ENCODE measurements at regions not wholly inside any gene's neighbourhood (a gene's known extent, or its start where the extent isn't known, plus 50 kb on each side); places are given as distances from the start of the nearest gene placed in this dataset.
A peak's percentile ranks its signal among the peaks of the same experiment; 100 is the strongest.

- H3K27me3 ChIP-seq (ENCODE audit: low read depth), result no peaks in the 10 kb centered on the region
- no peaks in the 10 kb centered on the region for H3K4me1 ChIP-seq
- in situ Hi-C loops (cut with MboI; ENCODE audit: low sequenced_read_pairs), result no loop called here
- H3K9me3 ChIP-seq, result no peaks in the 10 kb centered on the region
- DNase-seq (ENCODE audit: low spot score in 2 of 2), result no peak
- no peaks in the 10 kb centered on the region for H3K36me3 ChIP-seq (replicated peaks)
- H3K4me3 ChIP-seq, result no peak overlapping the region
Observed at GRCh38 chr9:117875886-117876285, 171.7 kb downstream of the TLR4 start.

- no peaks in the 10 kb centered on the region for H3K27me3 ChIP-seq (ENCODE audit: low read depth)
- in situ Hi-C loops (cut with MboI; ENCODE audit: low sequenced_read_pairs), result no loop called here
- H3K4me3 ChIP-seq, result no peak overlapping the region
- no peaks in the 10 kb centered on the region for H3K4me1 ChIP-seq
- H3K9me3 ChIP-seq, result no peaks in the 10 kb centered on the region
- H3K36me3 ChIP-seq (replicated peaks), result no peaks in the 10 kb centered on the region
- DNase-seq (ENCODE audit: low spot score in 2 of 2), result no peak
Observed at GRCh38 chr9:117882171-117882570, 178.0 kb downstream of the TLR4 start.

DNA sequence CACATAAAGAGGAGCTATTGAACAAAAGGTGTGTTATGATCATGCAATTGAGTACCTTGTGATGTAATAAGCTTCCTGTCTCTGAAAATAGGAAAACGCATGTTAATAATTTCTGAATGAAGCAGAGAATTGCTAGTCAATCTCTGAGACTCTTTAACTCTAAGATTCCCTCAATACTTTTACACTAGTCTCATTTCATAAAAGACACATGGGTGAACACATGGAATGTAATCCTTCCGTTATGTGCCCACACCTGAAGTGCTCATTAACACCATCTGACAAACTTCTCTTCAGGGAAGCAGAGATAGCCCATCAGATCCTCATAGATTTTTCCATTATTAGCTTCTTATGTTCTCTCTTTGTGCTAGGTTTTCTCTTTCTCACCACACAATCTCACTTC is 182.4 kb downstream of the TLR4 start:
- H3K4me3 ChIP-seq, result no peak overlapping the region
- H3K4me1 ChIP-seq, result no peaks in the 10 kb centered on the region
- no peaks in the 10 kb centered on the region for H3K36me3 ChIP-seq (replicated peaks)
- no peak for DNase-seq (ENCODE audit: low spot score in 2 of 2)
- no peaks in the 10 kb centered on the region for H3K9me3 ChIP-seq
- in situ Hi-C loops (cut with MboI; ENCODE audit: low sequenced_read_pairs), result no loop called here
- no peaks in the 10 kb centered on the region for H3K27me3 ChIP-seq (ENCODE audit: low read depth)

DNA sequence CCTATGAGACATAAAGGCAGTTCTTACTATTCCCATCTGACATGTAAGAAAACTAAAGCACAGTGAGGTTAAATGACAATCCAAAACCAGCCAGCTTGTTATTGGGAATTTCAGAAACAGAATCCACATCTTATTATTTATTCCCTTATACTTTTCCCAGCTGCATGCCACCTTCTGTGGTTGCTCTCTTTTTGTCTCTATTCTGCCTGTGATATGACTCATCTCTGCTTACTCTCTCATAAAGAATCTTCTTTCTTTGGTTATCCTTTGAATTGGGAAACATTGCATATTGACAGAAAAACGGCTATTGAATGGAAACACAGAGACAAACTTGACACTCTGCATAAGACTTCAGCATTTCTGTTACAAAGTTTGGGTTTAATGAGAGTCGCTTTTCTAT is 183.2 kb downstream of the TLR4 start:
- Histone ChIP-seq H3K9me3 (no peaks in the 10 kb centered on the region), H3K27me3 (ENCODE audit: low read depth) (no peaks in the 10 kb centered on the region), H3K4me3 (no peak overlapping the region), H3K36me3 (replicated peaks) (no peaks in the 10 kb centered on the region), H3K4me1 (no peaks in the 10 kb centered on the region)
- no peak for DNase-seq (ENCODE audit: low spot score in 2 of 2)
- in situ Hi-C loops (cut with MboI; ENCODE audit: low sequenced_read_pairs), result no loop called here

GRCh38 chr9:117887941-117888340 is 183.7 kb downstream of the TLR4 start:
- no peak for DNase-seq (ENCODE audit: low spot score in 2 of 2)
- H3K9me3 ChIP-seq, result no peaks in the 10 kb centered on the region
- H3K27me3 ChIP-seq (ENCODE audit: low read depth), result no peaks in the 10 kb centered on the region
- in situ Hi-C loops (cut with MboI; ENCODE audit: low sequenced_read_pairs), result no loop called here
- no peaks in the 10 kb centered on the region for H3K36me3 ChIP-seq (replicated peaks)
- no peaks in the 10 kb centered on the region for H3K4me1 ChIP-seq
- no peak overlapping the region for H3K4me3 ChIP-seq

DNA sequence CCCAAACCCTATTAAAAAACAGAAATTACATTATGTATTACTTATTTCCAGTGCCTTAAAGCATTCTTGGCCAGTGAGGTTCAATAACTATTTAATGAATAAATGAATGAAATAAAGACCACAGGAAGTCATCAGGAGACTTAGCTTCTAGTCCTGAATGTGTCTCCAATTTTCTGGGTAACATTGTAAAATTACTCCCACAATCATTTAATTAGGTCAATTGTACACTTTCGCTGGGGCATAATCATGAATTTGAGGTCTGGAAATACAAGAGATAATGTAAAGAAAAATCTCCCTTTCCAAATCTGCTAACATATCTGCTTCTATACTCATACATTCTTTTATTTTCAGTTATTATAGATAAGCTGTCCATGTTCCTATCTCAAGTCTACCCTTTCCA is 199.2 kb downstream of the TLR4 start:
- no peaks in the 10 kb centered on the region for H3K36me3 ChIP-seq (replicated peaks)
- no peak for DNase-seq (ENCODE audit: low spot score in 2 of 2)
- H3K27me3 ChIP-seq (ENCODE audit: low read depth), result no peaks in the 10 kb centered on the region
- H3K9me3 ChIP-seq, result no peaks in the 10 kb centered on the region
- in situ Hi-C loops (cut with MboI; ENCODE audit: low sequenced_read_pairs), result no loop called here
- H3K4me1 ChIP-seq, result no peaks in the 10 kb centered on the region
- H3K4me3 ChIP-seq, result no peak overlapping the region

- Histone ChIP-seq H3K4me3 (no peak overlapping the region), H3K4me1 (no peaks in the 10 kb centered on the region), H3K27me3 (ENCODE audit: low read depth) (no peaks in the 10 kb centered on the region), H3K36me3 (replicated peaks) (no peaks in the 10 kb centered on the region), H3K9me3 (no peaks in the 10 kb centered on the region)
- in situ Hi-C loops (cut with MboI; ENCODE audit: low sequenced_read_pairs), result no loop called here
- DNase-seq (ENCODE audit: low spot score in 2 of 2), result no peak
Observed at GRCh38 chr9:117906763-117907162, 202.6 kb downstream of the TLR4 start.

DNA sequence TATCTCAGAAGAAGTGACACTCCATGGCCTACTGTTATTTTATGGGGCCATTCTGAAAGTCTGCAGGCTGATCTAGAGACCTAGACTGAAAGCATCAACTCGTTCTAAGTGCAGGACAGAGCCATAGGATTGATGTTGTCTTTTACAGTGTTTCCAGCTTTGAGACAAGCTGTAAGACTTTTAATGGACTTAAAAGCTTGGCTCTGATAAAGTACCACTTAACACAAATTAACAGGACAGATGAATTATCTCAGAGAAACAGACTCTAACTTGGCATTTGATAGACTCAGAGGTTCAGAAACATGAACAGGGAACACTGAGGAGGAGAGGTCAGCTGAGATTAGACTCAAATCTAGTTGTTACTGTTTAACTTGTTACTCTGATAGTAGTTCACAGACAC is 203.2 kb downstream of the TLR4 start:
- Histone ChIP-seq H3K27me3 (ENCODE audit: low read depth) (no peaks in the 10 kb centered on the region), H3K4me1 (no peaks in the 10 kb centered on the region), H3K9me3 (no peaks in the 10 kb centered on the region), H3K36me3 (replicated peaks) (no peaks in the 10 kb centered on the region), H3K4me3 (no peak overlapping the region)
- in situ Hi-C loops (cut with MboI; ENCODE audit: low sequenced_read_pairs), result no loop called here
- DNase-seq (ENCODE audit: low spot score in 2 of 2), result no peak

GRCh38 chr9:117916291-117916690 is 212.1 kb downstream of the TLR4 start:
- no peaks in the 10 kb centered on the region for H3K4me1 ChIP-seq
- no peak overlapping the region for H3K4me3 ChIP-seq
- H3K9me3 ChIP-seq, result no peaks in the 10 kb centered on the region
- no peaks in the 10 kb centered on the region for H3K36me3 ChIP-seq (replicated peaks)
- H3K27me3 ChIP-seq (ENCODE audit: low read depth), result no peaks in the 10 kb centered on the region
- DNase-seq (ENCODE audit: low spot score in 2 of 2), result no peak
- in situ Hi-C loops (cut with MboI; ENCODE audit: low sequenced_read_pairs), result no loop called here

- no peaks in the 10 kb centered on the region for H3K36me3 ChIP-seq (replicated peaks)
- H3K4me3 ChIP-seq, result no peak overlapping the region
- no peak for DNase-seq (ENCODE audit: low spot score in 2 of 2)
- in situ Hi-C loops (cut with MboI; ENCODE audit: low sequenced_read_pairs), result no loop called here
- H3K27me3 ChIP-seq (ENCODE audit: low read depth), result no peaks in the 10 kb centered on the region; the same call in 1 of the 2 replicates
- H3K9me3 ChIP-seq, result no peaks in the 10 kb centered on the region
- no peaks in the 10 kb centered on the region; the same call in 1 of the 2 replicates for H3K4me1 ChIP-seq
Observed at GRCh38 chr9:117917873-117918272, 213.7 kb downstream of the TLR4 start.

DNA sequence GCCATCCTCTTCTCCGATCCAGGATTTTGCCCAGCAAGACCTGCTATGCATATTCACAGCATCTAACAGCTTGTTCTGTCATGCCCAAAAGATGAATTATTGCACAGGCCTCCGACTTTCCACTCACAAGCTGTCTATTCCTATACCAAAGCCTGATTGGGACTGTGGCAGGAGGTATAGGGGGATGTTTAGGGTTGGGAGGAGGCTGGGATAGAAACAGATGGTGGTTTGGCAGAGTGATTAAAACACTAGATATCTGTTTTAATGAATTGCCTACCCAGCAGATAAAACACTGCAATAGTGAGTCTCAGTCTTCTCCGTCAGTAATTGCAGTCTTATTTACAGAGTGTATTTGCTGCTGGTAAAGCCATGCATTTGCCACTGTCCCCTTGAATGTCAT is 215.3 kb downstream of the TLR4 start:
- Histone ChIP-seq H3K9me3 (no peaks in the 10 kb centered on the region), H3K36me3 (replicated peaks) (no peaks in the 10 kb centered on the region), H3K27me3 (ENCODE audit: low read depth) (no peaks in the 10 kb centered on the region; the same call in 1 of the 2 replicates), H3K4me1 (no peaks in the 10 kb centered on the region; the same call in 1 of the 2 replicates), H3K4me3 (no peak overlapping the region)
- in situ Hi-C loops (cut with MboI; ENCODE audit: low sequenced_read_pairs), result no loop called here
- no peak for DNase-seq (ENCODE audit: low spot score in 2 of 2)

DNA sequence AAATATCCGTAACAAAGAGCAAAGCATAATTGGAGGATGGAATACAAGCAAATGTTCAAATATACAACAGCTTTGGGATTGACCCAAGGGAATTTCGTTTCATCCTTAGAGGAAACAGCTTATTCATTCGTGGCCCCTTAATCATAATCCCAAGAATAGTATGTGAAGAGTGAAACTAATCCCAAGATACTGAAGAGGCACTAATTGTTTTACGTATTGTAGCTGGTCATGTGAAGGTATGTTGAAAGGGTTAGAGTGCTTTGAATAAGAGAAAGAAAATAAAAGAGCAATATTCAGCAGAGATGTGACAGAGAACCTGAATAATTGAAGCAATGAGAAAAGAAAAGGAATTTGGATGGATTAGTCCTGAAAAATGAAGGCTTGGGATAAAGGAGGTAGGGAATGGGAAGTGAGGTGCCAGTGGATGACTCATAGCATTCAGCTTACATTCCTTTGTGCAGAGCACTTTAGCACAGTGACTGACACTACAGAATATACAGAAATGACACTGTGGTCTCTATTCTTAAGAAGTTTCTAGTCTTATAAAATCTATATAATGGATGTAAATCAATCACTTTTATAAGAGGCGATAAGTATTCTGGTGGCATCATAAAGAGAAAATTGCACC is 221.9 kb downstream of the TLR4 start:
- Histone ChIP-seq H3K36me3 (replicated peaks) (no peaks in the 10 kb centered on the region), H3K9me3 (no peaks in the 10 kb centered on the region), H3K4me3 (no peak overlapping the region), H3K4me1 (no peaks in the 10 kb centered on the region; the same call in none of the 2 replicates), H3K27me3 (ENCODE audit: low read depth) (no peaks in the 10 kb centered on the region; the same call in 1 of the 2 replicates)
- in situ Hi-C loops (cut with MboI; ENCODE audit: low sequenced_read_pairs), result no loop called here
- peak; percentile 15 to 74 for DNase-seq (ENCODE audit: low spot score in 2 of 2)

DNA sequence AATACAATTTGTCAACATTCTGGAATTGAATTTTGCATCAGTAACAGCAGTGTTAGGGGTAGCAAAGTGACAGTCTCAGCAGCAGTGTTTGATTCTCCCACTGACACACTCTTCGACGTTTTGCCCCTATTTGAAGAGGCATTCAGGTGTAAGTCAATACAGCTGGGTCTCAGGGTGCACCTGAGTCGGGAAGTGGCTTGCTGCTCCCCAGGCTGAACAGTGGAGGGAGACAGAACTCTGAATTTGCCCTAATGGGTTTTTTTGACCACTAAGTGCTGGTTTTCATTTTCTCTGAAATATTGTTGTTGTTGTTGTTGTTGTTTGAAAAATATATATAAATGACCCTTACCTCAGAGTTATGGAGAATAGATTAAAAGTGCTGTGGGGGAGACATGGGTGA is 223.2 kb downstream of the TLR4 start:
- DNase-seq (ENCODE audit: low spot score in 2 of 2), result no peak
- no peaks in the 10 kb centered on the region; the same call in 1 of the 2 replicates for H3K4me1 ChIP-seq
- no peak overlapping the region for H3K4me3 ChIP-seq
- no peaks in the 10 kb centered on the region for H3K9me3 ChIP-seq
- H3K27me3 ChIP-seq (ENCODE audit: low read depth), result no peaks in the 10 kb centered on the region
- no peaks in the 10 kb centered on the region for H3K36me3 ChIP-seq (replicated peaks)
- in situ Hi-C loops (cut with MboI; ENCODE audit: low sequenced_read_pairs), result no loop called here

GRCh38 chr9:117929868-117930267 is 225.7 kb downstream of the TLR4 start:
- H3K36me3 ChIP-seq (replicated peaks), result no peaks in the 10 kb centered on the region
- H3K4me1 ChIP-seq, result no peaks in the 10 kb centered on the region; the same call in 1 of the 2 replicates
- H3K9me3 ChIP-seq, result no peaks in the 10 kb centered on the region
- no peak overlapping the region for H3K4me3 ChIP-seq
- 0 out of 2 replicates have a peak, but pooled peaks cover 3% of the 10 kb centered on the region for H3K27me3 ChIP-seq (ENCODE audit: low read depth)
- in situ Hi-C loops (cut with MboI; ENCODE audit: low sequenced_read_pairs), result no loop called here
- DNase-seq (ENCODE audit: low spot score in 2 of 2), result no peak

DNA sequence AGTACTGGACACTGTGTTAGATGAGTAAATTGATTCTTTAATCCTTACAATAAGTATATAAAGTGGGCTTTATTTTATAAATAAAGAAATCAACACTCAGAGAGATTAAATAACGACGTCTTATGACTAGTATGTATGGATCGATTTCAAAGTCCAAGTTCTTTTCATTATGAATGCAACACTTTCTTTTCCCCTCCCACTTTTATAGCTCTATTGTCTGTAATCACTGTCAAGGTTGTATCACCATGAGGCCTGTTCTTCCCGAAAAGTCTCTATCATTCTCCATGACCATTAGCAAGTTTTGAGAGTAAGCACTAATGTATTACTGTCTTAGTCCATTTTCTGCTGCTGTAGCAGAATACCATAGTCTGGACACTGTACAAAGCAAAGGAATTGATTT is 228.4 kb downstream of the TLR4 start:
- in situ Hi-C loops (cut with MboI; ENCODE audit: low sequenced_read_pairs), result no loop called here

More for the DNA sequence above, 228.4 kb downstream of the TLR4 start:
- H3K4me1 ChIP-seq, result no peaks in the 10 kb centered on the region
- DNase-seq (ENCODE audit: low spot score in 2 of 2), result no peak
- H3K36me3 ChIP-seq (replicated peaks), result no peaks in the 10 kb centered on the region
- no peaks in the 10 kb centered on the region for H3K9me3 ChIP-seq
- H3K4me3 ChIP-seq, result no peak overlapping the region
- 0 out of 2 replicates have a peak, but pooled peaks cover 3% of the 10 kb centered on the region for H3K27me3 ChIP-seq (ENCODE audit: low read depth)

Data from HAP-1 (cell line).